NCI-H460 (cell line): ENCODE measurements at regions not wholly inside any gene's neighbourhood (a gene's known extent, or its start where the extent isn't known, plus 50 kb on each side); places are given as distances from the start of the nearest gene placed in this dataset.

Source experiments
- DNase-seq: peaks from one replicate; pipeline ENCODE4 v3.0.0-alpha.2; 2016; ENCODE audit warnings: low read depth; ENCODE audit errors: extremely low read depth

- no peak for DNase-seq
Measured at GRCh38 chr15:29612096-29612495, 210.2 kb downstream of the TJP1 start.

GRCh38 chr15:29611057-29611456, 211.2 kb downstream of the TJP1 start:
- no peak for DNase-seq

GRCh38 chr15:29601811-29602210, 220.5 kb downstream of the TJP1 start:
- DNase-seq = no peak

- DNase-seq = no peak
Measured at GRCh38 chr15:29600262-29600661, 222.0 kb downstream of the TJP1 start.

GRCh38 chr15:29596266-29596665, 226.0 kb downstream of the TJP1 start:
- DNase-seq = no peak

- no peak for DNase-seq
Measured at GRCh38 chr15:29593629-29594028, 228.6 kb downstream of the TJP1 start.

GRCh38 chr15:29593111-29593510, 229.2 kb downstream of the TJP1 start:
- no peak for DNase-seq

- DNase-seq = no peak
Measured at GRCh38 chr15:29590701-29591100, 231.6 kb downstream of the TJP1 start.

- DNase-seq = no peak
Measured at GRCh38 chr15:29589975-29590374, 232.3 kb downstream of the TJP1 start.

- DNase-seq = no peak
Measured at GRCh38 chr15:29589416-29589815, 232.9 kb downstream of the TJP1 start.

GRCh38 chr15:29573197-29573838, 248.9 kb downstream of the TJP1 start:
- no peak for DNase-seq

- DNase-seq = no peak
Measured at GRCh38 chr15:29571792-29572431, 250.4 kb downstream of the TJP1 start.

- no peak for DNase-seq
Measured at GRCh38 chr15:29570948-29571791, 251.1 kb downstream of the TJP1 start.

- DNase-seq = no peak
Measured at GRCh38 chr15:29570121-29570947, 251.9 kb downstream of the TJP1 start.

GRCh38 chr15:29569533-29570092, 252.7 kb downstream of the TJP1 start:
- DNase-seq = no peak

- DNase-seq = peak; percentile 44
Measured at GRCh38 chr15:29568840-29569532, 253.3 kb downstream of the TJP1 start.

- DNase-seq = no peak
Measured at GRCh38 chr15:29567336-29567735, 254.9 kb downstream of the TJP1 start.

GRCh38 chr15:29566914-29567313, 255.4 kb downstream of the TJP1 start:
- DNase-seq = no peak

GRCh38 chr15:29563112-29563511, 259.2 kb downstream of the TJP1 start:
- no peak for DNase-seq

GRCh38 chr15:29560896-29561295, 261.4 kb downstream of the TJP1 start:
- DNase-seq = no peak
